SIG-M5 treated with dmso at 0.1 percent for 504 hours (cell line): ENCODE measurements at regions not wholly inside any gene's neighbourhood (a gene's known extent, or its start where the extent isn't known, plus 50 kb on each side); places are given as distances from the start of the nearest gene placed in this dataset.
"Not testable (repeated sequence)": the region's sequence is repeated elsewhere in the genome, so short reads cannot be mapped to it uniquely, and the experiment has no call there.

Experiments used
- DNase-seq: peaks from one replicate; lab custom pipeline; 2025; ENCODE audit not compliant: unreplicated experiment; lab: John Stamatoyannopoulos, UW

GRCh38 chr12:28023156-28023887 lies 50.8 kb upstream of the PTHLH start:
- no peak for DNase-seq

- DNase-seq, result no peak
These were observed 51.9 kb upstream of the PTHLH start for GRCh38 chr12:28024231-28024995.

- no peak for DNase-seq
These were observed 53.4 kb upstream of the PTHLH start for GRCh38 chr12:28025821-28026505.

GRCh38 chr12:28026701-28027100 lies 54.2 kb upstream of the PTHLH start:
- no peak for DNase-seq

GRCh38 chr12:28027328-28027727 lies 54.8 kb upstream of the PTHLH start:
- DNase-seq, result no peak

- DNase-seq, result no peak
These were observed 55.6 kb upstream of the PTHLH start for GRCh38 chr12:28027947-28028724.

GRCh38 chr12:28032811-28033537 lies 60.4 kb upstream of the PTHLH start:
- DNase-seq, result no peak

GRCh38 chr12:28033538-28033915 lies 61.0 kb upstream of the PTHLH start:
- no peak for DNase-seq

GRCh38 chr12:28034271-28034670 lies 61.7 kb upstream of the PTHLH start:
- no peak for DNase-seq

- DNase-seq, result no peak
These were observed 63.0 kb upstream of the PTHLH start for GRCh38 chr12:28035500-28035899.

GRCh38 chr12:28036940-28037339 lies 64.4 kb upstream of the PTHLH start:
- DNase-seq, result no peak

- DNase-seq, result no peak
These were observed 67.7 kb upstream of the PTHLH start for GRCh38 chr12:28040246-28040645.

GRCh38 chr12:28046600-28046999 lies 74.1 kb upstream of the PTHLH start:
- not testable (repeated sequence) for DNase-seq

- DNase-seq, result no peak
These were observed 78.1 kb upstream of the PTHLH start for GRCh38 chr12:28050606-28051005.

GRCh38 chr12:28051516-28052354 lies 79.2 kb upstream of the PTHLH start:
- no peak for DNase-seq

GRCh38 chr12:28053564-28053963 lies 81.0 kb upstream of the PTHLH start:
- no peak for DNase-seq

- no peak for DNase-seq
These were observed 82.0 kb upstream of the PTHLH start for GRCh38 chr12:28054583-28054982.

- DNase-seq, result no peak
These were observed 85.5 kb upstream of the PTHLH start for GRCh38 chr12:28057856-28058615.

GRCh38 chr12:28059220-28059619 lies 86.7 kb upstream of the PTHLH start:
- DNase-seq, result no peak
